HG03521 (cell line): ENCODE measurements at regions not wholly inside any gene's neighbourhood (a gene's known extent, or its start where the extent isn't known, plus 50 kb on each side); places are given as distances from the start of the nearest gene placed in this dataset.
"Not testable (repeated sequence)": the region's sequence is repeated elsewhere in the genome, so short reads cannot be mapped to it uniquely, and the experiment has no call there.

Experiments used
- ATAC-seq: cut with Tn5 transposase; IDR thresholded peaks from one replicate; pipeline ENCODE4 v1.9.1; 2021; ENCODE audit warnings: mild to moderate bottlenecking, moderate library complexity; ENCODE audit not compliant: unreplicated experiment

DNA sequence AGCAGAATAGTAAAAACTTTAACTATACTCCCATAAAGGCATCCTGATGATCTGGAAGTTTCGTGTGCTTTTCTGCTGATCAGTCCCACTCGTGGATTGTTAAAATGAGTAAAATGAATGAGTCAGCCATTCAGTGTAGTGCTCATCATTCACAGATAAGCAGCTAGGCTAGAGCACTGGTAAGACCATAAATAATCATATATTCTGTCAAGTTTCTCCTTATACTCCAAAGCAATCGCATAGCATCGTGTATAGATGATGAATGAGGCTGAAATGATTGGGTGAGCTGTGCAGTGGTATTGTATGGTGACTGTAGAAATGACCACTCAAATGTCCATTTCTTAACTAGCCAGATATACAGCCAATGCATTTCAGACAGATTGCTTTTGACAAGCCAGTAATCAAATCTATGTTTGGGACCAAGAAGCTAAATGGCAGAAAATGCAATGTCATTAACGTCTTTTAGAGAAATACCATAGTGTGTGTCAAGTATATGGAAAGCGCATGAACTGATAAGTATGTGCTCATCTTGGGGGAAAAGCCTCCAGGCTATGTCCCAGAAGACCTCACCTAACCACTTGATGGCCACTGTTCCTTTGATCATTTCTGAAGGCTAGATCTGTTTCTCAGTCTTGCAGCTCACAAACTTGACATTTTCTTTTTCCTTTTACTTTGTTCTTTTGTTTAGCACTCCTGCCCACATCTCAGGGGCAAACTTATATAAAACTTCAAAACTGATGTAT lies 227.2 kb upstream of the FAM3C start:
- ATAC-seq: no peak

DNA sequence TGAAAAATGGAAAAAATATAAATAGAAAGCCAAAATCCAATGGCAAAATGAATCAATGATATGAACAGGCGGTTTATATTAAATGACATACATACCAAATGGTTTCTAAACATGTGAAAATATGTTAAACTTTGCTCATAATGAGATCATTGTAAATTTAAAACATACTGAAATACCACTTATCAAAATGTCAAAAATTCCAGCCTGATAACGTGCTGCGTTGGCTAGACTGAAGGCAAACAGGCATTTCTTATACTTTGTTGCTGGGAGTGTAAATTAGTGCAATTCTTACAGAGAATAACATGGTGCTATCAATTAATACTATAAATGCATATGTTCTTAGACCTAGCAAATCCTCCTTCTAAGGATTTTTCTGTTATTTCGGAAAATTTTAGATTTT lies 225.8 kb upstream of the FAM3C start:
- no peak for ATAC-seq

DNA sequence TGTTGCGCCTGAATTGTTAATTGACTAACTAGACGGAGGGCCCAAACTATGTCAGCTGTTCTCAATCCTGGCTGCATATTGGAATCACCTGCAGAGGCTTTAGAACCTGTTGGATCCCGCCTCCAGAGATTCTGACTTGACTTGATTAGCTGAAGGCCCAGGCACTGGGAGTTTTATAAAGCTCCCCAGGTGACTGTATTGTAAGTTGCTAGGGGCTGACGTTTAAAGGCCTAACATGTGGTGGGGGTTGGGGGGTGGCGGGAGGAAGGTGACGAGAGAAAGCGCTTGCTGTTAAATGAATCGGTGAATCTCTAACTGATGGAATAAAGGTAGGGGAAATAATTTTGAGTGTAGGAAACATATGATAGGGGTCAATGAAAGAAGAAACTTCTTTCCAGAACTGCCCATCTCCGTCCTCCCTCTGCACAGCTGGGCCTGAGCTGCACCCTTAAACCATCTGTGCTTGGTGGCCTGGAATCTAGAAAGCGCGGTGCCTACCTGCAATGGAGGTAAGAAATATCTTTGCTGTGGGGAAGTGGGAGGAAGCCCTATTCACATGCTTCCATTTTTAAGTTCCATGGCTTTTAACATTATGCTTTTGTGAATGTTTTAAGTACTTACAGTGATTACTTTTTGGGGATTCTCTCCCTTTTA lies 225.0 kb upstream of the FAM3C start:
- ATAC-seq: no peak

DNA sequence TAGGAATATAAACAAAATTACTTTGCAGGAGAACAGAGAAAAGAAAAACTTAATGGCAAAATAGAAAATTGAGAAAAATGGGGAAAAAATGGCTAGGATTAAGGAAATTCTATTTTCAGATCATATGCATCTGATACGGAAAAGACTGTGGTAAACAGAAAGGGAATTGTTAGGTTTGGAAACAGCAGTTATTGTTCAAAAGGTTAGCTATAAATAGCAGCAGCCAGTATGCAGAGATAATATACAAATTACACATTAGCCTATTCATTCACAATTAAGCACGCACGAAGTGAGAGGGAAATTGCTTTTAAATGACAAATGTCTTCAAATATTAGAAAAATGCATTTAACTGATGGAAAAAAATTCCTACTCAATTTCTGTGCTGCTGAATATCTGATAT lies 224.1 kb upstream of the FAM3C start:
- ATAC-seq: no peak

DNA sequence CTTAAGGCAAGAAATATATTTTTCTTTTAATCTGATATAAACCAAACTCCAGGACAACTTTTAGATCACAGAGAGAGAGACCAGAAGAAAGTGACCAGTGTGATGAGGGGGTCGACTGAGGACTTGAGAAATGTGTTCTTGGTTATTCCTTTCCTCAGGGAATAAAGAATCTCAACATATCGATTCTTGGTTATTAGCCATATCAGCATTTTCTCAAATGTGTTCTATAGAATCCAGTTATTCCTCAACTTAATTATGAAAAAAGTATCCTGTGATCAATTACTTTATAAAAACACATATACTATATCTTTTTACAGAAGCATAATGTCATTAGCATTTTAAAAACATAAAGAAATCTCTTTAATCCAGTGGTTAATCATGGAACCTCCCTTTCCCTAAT lies 222.1 kb upstream of the FAM3C start:
- no peak for ATAC-seq

DNA sequence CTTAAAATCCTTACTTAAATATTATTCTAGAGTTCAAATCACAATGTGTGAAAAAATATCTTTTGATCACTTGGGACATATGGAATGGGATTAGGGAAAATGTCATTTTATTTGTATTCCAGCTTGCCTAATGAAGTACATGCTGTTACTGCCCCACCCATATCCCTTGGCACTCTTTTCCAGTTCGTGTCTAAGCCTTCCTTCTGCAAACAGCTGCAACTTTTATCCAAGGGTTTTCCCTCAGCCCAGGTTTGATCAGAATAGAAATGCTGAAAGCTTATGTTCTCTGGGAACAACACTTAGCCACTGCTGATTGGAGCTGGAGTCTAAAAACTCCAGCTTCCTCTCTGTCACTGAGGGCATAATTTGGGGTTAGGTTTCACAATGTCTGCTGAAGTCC lies 214.1 kb upstream of the FAM3C start:
- ATAC-seq: no peak

DNA sequence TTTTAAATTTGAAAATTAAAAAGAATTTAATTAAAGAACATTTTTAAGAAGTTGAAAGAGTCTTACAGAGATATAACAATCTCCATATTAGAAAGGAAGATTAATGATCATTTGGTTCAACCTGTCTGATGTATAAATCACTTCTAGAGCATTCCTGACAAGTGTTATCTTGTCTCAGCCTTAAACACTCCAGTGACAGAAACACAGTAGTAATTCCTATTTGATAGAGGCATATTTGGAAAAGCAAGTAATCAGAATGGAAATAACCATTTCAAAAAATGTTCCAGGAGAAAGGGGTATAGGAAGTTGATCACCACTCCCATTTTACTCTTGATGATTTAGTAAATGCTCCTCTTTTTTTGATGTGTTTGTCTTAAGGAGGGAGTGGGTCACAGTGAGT lies 213.1 kb upstream of the FAM3C start:
- no peak for ATAC-seq

DNA sequence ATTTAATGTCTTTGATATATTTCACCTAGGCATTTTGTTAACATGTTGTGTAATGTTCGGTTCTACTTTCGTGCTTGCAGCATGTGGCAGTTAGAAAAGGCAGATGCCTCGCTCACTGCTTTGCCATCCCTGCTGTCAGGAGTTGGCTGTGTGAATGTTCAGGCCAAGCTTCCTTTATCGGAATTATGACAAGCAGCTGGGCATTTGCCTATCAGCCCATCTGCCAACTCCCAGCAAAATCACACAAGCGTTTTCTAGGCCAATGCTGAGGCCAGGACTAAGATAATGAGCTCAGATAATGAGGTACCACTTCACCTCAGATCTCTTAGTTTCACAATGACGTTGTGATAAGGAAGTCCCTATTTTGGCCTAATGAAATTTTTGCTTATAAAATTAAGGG lies 212.7 kb upstream of the FAM3C start:
- ATAC-seq: no peak

DNA sequence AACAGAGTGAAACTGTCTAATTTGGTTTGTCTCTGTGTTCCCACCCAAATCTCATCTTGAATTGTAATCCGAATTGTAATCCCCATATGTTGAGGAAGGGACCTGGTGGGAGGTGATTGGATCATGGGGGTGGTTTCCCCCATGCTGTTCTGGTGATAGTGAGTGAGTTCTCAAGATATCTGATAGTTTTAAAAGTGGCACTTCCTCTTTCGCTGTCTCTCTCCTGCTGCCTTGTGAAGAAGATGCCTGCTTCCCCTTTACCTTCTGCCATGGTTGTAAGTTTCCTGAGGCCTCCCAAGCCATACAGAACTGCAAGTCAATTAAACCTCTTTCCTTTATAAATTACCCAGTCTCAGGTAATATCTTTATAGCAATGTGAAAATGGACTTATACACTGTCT lies 212.1 kb upstream of the FAM3C start:
- ATAC-seq: not testable (repeated sequence)

DNA sequence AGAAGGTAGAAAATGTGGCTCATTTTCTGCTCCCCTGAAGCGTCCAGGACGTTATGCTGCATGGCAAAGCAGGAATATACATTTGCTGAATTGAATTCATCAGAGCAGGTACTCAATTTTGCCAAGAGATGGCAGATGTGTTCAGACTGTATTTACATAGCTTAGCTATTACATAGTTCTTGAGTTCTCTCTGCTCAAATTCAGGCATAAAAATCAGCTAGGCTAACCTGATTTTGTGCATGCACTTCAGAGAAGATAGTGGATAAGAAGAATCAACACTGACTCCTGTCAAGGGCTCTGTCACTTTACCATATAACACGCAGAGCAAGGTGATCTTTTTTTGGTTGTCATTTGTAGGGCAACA lies 209.2 kb upstream of the FAM3C start:
- no peak for ATAC-seq

DNA sequence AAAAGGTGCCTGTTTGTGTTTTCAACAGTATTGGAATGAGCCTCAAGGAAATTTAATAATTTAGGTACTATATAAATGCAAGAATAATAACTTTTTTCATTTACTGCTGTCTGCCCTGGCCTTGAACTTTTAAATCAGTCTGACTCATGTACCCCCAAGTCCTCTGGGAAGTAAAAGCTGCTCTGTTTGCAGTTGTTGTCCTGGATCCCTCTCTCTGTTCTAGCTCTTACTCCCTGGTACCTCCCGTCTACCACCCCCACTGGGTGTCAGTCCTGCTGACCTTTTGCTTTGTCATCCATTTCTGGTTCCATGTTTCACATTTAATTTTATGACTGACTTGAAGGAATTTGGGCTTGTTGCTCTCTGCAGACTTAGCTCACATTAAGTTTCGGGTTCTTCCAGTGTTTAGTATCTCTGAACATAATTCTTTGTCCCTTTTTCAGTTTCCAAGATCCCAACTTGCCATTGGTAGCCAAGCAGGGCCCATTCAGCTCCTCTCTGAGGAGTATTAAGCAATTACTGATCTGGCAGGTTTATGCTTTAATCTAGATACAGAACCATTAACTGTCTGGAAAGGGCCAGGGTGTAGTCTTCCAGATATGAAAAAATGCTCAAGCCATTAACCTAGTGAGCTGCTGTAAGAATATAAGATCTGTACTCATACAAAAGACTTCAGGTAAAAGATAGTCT lies 208.7 kb upstream of the FAM3C start:
- ATAC-seq: no peak

DNA sequence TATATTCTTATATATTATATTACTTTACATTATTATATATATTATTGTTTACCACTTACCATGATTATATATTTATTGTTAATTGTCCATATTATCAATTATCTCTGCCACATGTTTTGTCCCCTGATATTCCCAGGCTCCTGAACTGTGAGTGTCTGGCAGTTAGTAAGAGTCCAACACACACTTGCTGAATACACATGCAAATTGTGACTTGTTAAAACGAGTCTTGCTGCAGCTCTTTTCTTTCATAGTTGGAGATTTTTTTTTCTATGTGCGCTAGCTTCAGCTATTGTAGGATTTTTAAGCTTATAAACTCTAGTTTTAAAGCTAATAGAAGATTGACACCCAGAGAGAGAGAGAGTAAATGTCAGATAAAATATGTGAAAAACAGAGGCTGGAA lies 207.8 kb upstream of the FAM3C start:
- no peak for ATAC-seq

DNA sequence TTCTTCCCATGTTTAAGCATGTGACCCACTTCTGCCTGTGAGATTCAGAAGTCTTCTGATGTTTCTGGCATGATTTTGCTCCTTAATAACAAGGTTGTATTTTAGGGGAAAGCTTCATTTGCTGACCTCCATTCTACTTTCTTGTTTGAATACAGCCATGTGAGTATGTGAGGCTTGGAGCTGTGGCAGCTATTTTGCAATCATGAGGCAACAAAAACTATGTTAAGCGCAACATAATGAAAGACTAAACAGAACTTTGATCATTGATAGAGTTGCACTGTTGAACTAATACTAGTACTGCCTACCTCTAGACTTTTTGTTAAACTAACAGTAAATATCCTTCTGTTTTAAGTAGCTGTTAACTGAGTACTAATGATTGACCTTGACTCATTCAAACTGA lies 203.8 kb upstream of the FAM3C start:
- no peak for ATAC-seq

DNA sequence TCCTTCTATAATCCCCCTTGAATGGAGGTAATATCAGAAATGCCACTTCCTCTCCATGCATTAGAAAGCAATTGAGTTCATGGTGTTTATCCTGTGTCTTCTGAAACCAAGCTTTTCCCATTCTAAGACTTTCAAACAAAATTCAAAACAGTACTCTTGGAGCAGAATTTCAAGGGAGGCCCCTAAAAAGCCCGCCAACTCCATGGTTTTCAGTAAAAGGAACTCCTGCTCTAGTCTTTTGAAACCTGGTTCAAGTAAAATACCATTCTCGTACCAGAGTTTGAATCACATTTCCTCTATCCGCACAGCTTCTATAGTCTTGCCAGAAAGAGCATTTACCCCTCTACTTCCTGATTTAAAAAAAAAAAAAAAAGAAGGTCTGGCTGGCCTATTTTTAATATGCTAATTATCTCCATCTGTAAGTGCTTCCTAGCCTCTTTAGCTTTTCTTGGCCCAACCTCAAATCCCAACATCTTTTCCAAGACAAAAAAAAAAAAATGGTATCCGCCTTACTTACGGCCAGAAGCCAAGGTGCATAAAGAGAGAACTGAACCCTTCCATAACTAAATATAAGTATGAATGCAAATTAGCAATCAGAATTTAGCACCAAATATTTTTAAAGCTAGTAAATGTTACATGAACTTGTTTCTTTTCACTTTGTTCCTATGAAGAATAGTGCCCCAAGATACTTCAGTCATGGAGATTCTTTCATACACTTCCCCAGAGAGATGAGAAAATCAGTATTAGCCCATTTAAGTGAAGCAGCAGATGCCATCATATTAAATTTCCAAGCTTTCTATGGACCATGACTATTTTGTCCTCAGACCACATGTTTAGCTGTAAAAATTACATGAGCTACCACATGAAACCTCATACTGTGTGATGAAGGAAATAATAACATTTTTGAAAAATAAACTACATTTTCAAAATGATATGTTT lies 199.9 kb upstream of the FAM3C start:
- ATAC-seq: no peak

DNA sequence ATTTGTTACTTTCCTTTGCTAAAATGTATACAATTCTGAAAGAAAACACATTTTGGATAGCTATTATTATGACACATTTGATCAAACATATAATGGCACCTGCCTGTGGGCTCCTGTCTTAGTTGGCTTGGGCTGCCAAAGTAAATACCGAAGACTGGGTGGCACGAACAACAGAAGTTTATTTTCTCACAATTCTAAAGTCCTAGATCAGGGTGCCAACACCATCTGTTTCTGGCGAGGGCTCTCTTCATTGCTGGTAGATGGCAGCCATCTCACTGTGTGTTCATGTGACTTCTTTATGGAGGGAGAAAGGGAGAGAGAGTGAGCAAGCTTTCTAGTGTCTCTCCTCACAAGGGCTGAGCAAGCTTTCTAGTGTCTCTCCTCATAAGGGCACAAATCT lies 195.8 kb upstream of the FAM3C start:
- ATAC-seq: no peak

DNA sequence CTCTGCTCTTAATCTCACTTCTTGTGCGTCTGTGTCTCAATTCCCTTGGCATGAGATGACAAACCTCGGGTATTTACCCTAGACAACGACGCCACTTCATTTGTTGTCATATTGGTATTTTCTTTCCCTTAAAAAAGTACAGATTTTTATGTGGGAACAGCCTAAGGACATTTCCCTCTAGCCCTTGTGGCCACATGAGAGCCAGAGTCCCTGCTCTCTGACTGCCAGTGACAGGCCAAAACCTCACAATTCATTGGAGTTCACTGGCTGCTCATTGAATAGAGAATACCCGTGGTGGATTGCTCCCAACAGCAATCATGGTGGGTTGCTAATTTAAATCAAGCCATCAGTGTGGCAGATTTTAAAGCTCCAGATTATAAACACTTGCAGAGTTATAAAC lies 191.3 kb upstream of the FAM3C start:
- no peak for ATAC-seq

DNA sequence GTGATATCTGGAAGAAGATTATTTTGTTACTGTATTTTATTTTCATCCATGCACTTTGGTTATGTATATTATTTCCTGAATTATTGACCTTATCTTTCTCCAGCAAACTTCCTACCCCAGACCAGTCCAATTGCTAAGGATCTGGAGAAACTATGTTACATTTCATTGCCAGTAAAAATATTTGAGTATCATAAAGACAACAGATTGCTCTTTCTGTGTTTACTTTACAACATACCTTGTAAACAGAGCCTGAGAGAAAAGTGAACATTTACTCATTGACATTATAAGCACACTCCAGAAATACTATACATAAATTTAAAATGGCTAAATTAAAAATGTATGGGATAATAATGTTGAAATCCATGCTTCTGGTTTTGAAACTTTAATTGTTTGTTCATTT lies 186.2 kb upstream of the FAM3C start:
- ATAC-seq: no peak

DNA sequence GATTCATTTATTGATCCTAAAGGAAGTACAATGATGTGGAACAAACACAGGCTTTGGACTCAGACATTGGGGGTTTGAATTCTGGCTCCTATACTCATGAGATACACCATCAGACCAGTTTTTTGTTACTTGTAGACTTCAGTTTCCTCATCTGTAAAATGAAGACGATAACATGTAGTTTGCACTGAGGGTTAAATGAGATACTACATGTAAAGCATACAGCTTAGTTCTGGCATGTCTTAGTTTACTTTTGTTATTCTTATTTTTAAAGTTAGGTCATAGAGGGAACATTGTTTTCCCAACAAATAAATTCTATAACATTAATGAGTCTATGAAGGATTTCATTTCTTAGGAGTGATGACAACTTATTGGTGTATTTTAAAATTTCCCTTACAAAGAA lies 183.5 kb upstream of the FAM3C start:
- no peak for ATAC-seq

DNA sequence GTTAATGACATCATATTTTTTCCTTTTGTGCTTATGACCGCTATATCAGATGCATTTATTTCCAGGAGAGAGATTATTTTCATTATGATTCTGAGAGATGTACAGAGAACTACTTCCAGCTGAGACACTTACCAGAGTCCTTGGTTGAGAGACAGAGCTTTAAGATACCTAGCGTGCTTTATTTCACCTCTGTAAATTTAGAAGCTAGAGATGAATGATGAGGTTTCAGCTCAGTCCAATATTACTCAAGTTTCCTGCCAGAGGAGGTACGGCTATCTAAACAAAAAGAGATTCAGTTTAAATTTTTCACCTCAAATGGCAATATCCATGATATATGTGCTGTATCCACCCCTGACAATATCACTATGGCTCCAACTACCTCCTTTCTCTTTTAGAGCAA lies 182.6 kb upstream of the FAM3C start:
- ATAC-seq: no peak

DNA sequence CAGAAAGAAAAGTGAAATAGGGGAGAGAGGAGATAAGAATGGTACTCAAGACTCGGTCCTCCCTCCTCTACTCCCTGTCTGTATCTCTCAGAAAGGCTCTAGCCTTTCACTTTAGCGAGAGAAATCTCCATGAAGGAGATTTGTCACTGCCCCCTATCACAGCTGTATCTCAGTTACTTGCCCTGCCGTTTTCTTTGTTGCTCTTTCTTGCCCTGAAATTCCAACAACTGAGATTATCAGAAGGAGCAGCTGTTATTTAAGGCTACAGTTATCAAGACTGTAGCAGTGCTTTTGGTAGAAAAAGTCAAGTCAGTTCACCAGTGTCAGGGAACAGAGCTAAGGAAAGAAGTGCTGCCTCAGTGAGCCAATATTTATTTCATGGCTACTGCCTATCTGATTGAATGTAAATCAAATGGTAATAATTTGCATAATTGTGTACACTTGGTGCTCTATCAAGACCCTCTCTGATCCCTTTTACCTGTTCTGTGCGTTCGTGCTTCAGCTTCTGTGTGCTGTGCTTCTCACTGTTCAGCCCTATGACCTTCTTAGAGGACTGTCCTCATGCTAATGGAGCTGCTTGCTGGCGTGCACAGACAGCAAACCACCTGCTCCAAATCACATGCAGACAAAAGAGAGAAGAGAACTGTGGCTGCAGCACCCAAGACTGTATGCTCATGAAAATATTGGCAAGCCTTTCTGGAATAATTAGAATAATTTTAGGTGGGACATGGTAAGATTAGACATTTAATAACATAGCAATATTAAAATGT lies 180.2 kb upstream of the FAM3C start:
- no peak for ATAC-seq
